ENCODE measurements at regions not wholly inside any gene's neighbourhood (a gene's known extent, or its start where the extent isn't known, plus 50 kb on each side); places are given as distances from the start of the nearest gene placed in this dataset.

- in situ Hi-C loops (cut with HindIII; ENCODE audit: low pct_unique_long_range_greater_than_20kb, low sequenced_read_pairs): no loop called here
- no peak for DNase-seq (ENCODE audit: low read depth)
Measured at GRCh38 chr9:6072865-6073264, 57.4 kb upstream of the RANBP6 start.

- DNase-seq (ENCODE audit: low read depth): no peak
- in situ Hi-C loops (cut with HindIII; ENCODE audit: low pct_unique_long_range_greater_than_20kb, low sequenced_read_pairs): no loop called here
Measured at GRCh38 chr9:6072453-6072852, 57.0 kb upstream of the RANBP6 start.

GRCh38 chr9:6068983-6069382 is 53.6 kb upstream of the RANBP6 start:
- in situ Hi-C loops (cut with HindIII; ENCODE audit: low pct_unique_long_range_greater_than_20kb, low sequenced_read_pairs): no loop called here
- no peak for DNase-seq (ENCODE audit: low read depth)

GRCh38 chr9:6067426-6067825 is 52.0 kb upstream of the RANBP6 start:
- in situ Hi-C loops (cut with HindIII; ENCODE audit: low pct_unique_long_range_greater_than_20kb, low sequenced_read_pairs): no loop called here

More at GRCh38 chr9:6067426-6067825, 52.0 kb upstream of the RANBP6 start:
- no peak for DNase-seq (ENCODE audit: low read depth)

All from Caki2 (cell line).